HK-2 (cell line): ENCODE measurements at regions not wholly inside any gene's neighbourhood (a gene's known extent, or its start where the extent isn't known, plus 50 kb on each side); places are given as distances from the start of the nearest gene placed in this dataset.

ENCODE experiments used
- DNase-seq: peaks from one replicate; pipeline ENCODE4 v3.0.0-alpha.2; 2018; ENCODE audit not compliant: unreplicated experiment

DNA sequence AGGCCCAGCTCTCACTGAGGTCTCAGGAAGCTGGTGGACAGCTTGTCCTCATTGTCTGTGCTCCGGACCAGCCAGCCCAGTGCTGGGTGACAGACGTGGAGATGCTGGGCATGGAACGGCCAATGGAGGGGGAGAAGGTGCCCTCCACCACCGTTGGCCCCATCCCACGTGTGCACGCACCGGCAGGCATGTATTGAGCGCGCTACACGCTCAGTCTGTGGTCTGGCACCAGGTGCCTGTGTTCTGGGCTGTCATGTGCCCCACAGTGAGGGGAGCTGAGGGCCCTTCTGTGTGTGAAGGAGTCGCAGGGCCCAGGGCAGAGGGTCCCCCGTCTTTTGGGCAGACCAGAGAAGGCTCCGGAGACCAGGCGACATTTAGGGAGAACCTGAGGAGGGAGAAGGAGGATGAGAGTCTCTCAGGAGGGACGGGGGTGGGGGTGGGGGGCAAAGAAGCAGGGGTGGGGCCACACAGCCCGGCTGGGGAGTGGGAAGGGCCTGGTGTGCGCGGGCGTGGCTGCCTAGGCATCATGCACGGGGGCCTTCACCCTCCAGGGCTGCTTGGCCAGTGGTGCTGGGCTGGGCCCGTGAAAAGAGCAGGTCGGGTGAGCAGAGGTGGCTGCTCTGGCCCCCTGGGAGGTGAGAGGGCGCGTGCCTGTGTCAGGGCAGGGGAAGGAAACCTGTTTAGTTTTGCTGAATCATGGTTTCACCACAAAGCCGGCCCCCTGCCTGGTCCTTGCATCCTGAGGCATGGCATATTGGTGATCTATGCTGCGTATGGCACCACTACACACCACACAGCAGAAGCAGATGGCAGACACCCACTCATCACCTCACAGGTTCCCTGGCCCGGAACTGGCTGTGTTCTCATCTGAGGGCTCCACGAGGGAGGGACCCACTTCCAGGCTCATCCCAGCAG lies 86.7 kb upstream of the TTC34 start:
- DNase-seq: no peak

GRCh38 chr1:2890221-2890850 lies 88.8 kb upstream of the TTC34 start:
- no peak for DNase-seq

- DNase-seq: no peak
Observed at GRCh38 chr1:2891923-2892448, 90.5 kb upstream of the TTC34 start.

GRCh38 chr1:2893473-2894120 lies 92.1 kb upstream of the TTC34 start:
- no peak for DNase-seq

- DNase-seq: no peak
Observed at GRCh38 chr1:2894381-2895041, 93.0 kb upstream of the TTC34 start.

- no peak for DNase-seq
Observed at GRCh38 chr1:2896824-2897223, 95.3 kb upstream of the TTC34 start.

GRCh38 chr1:2903226-2903625 lies 101.7 kb upstream of the TTC34 start:
- DNase-seq: no peak

DNA sequence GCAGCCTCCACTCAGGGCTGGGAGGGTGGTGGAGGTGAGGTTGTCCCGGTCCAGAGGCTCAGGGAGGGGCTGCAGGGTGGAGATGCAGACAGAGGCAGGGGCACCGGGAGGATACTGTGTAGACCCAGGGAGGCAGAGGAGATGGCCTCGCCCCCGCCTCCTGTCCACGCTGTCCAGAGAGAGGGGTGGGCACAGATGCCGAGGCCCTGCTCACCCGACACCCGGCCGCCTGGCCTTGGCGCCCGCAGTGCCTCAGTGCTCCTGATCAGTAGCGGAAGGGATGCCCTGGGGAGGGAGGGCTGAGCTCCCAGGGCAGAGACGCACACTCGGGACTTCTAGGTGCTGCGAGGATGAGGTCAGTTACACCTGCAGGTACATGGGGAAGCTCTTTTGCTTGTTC lies 102.7 kb upstream of the TTC34 start:
- no peak for DNase-seq

DNA sequence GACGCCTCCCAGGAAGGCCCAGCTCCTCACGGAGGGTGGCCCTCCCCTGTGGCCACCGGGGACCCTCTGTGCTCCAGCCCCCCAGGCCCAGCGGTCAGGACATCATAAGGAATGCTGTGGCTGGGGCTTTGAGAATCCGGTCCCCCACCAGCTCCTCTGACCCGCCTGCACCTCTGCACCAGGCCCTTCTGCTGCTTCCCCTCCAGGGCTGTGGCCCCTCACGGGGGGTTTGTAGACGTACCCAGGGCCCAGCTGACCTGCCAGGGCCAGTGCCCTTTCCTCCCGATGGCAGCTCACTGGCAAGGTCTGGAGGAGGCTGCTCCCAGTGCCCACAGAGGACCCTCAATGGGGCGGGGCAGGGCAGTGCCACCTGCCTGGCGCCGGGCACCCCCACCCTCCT lies 103.9 kb upstream of the TTC34 start:
- no peak for DNase-seq

GRCh38 chr1:2906085-2906484 lies 104.6 kb upstream of the TTC34 start:
- no peak for DNase-seq

DNA sequence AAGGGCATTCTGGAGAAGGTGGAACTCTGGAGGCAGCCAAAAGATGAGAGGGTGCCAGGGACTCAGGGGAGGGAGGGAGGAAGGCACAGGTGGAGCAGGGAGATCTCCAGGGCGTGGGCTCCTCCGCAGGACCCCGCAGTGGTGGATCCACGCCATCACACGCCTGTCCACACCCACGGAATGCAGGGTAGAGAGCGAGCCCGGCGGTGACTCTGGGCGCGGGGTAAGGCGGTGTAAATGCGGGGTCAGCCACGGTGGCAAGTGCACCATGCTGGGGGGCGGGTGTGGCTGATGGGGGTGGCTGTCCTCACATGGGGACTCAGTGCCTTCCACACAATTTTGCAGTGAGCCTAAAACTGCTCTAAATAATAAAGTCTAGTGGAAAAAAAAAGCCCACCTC lies 105.1 kb upstream of the TTC34 start:
- no peak for DNase-seq

- no peak for DNase-seq
Observed at GRCh38 chr1:2907051-2907450, 105.6 kb upstream of the TTC34 start.

DNA sequence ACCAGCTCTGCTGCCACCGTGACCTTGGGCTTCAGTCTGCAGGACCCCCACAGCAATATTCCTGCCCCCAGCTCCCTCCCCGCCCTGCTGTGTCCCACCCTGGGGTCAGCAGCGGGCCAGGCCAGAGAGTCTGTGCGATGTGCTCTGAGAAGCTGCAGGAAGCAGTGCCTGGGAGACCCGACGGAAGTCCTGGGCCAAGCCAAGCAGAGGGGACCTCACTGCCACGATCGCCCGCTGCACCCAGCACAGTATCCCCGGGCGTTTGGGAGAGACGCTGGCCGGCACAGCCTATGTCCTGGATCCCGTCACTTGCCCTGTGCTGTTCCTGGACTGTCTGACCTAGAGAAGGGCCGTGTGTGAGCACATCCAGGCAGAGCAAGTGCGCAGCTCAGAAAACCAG lies 106.6 kb upstream of the TTC34 start:
- DNase-seq: no peak

DNA sequence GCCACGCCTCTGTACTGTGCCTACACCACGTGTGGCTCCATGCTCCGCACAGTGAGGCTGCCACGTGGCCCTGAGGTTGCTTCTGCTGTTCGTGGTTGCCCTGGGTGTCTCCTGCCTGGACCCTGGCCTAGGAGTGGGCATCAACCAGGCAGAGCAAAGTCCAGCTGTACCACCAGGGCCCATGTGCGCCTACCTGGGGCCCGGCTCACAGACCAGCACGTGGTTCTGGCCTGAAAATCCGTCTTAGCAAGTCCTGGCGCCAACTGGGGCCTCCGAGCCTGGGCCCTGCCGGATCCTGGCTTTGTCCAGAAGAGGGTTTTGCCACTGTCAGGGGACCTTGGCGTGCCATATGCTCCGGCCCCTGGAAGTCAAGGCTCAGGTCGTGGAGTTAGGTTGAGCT lies 107.1 kb upstream of the TTC34 start:
- no peak for DNase-seq

GRCh38 chr1:2909797-2910196 lies 108.3 kb upstream of the TTC34 start:
- no peak for DNase-seq

DNA sequence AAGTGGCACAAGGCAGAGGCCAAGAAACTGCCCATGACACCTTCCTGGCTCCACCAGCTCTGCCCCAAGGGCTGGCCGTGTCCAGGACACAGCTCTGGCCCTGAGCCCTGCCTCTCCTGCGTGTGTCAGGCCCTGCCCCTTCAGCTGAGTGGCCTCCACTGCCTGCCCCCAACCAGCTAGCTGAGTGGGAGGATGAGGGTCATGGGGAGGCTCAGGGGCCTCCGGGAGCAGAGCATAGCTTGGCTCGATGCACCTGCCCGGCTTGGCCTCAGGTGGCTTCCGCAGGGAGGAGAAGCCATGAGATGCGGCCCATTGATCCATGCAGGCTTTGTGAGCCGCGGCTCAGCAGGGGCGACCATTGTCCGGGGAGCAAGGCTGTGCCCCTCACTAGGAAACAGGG lies 108.7 kb upstream of the TTC34 start:
- DNase-seq: no peak

DNA sequence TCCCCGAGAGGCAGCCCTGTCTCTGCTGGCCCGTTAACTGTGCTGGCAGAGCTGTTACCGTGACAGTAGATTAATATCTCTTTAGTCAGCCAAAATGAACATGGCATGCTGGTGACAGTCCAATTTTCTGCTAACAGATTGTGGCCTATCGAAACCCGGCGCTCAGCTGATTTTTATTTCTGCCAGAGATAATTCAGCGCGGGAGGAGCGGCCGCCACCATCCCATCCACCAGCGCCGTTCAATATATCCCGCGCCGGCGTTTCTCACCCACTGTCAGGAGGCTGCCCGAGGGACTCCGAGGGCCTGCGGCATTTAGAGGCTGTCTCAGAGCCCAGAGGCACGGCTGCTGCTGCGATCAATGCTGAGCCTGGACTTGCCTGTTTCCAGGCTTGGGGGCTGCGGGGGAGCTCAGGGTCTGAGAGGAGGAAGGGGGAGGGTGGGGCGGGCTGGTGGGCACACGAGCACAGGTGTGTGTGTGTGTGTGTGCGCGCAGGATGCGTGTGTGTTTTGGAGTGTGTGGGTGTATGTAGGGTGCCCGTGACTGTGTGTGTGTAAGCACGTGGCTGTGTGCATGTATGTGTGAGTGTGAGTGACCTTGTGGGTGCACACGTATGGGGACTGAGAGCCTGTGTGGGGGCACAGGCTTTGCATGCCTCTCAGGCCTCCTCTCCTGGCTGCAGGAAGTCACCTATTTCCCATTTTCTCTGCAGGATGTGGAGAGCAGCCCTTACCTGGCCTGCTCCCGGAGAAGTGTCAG lies 109.7 kb upstream of the ACTRT2 start:
- DNase-seq: no peak

GRCh38 chr1:2912424-2913061 lies 108.7 kb upstream of the ACTRT2 start:
- DNase-seq: no peak

- DNase-seq: no peak
Observed at GRCh38 chr1:2913091-2913490, 108.2 kb upstream of the ACTRT2 start.

DNA sequence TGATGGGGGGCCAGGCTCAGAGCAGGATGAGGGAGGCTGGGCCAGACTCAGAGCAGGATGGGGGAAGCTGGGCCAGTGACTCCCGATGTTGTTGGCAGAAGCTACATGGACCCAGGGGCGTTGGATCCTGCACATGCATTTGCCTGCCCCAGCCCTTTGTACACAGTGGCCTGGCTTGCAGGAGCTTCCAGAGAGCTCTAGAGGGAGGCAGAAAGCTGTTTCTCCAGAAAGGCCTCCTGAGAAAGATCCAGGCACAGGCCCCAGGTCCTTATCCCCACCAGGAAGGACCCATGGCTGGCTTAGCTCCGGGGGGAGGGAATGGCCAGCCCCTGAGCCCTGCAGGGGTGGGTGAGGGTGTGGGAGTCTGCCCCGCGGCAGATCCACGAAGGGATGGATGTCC lies 106.6 kb upstream of the ACTRT2 start:
- DNase-seq: no peak

- no peak for DNase-seq
Observed at GRCh38 chr1:2916153-2916552, 105.1 kb upstream of the ACTRT2 start.
